Osteocyte (in vitro differentiated cells): ENCODE measurements at regions not wholly inside any gene's neighbourhood (a gene's known extent, or its start where the extent isn't known, plus 50 kb on each side); places are given as distances from the start of the nearest gene placed in this dataset.
"Not testable (repeated sequence)": the region's sequence is repeated elsewhere in the genome, so short reads cannot be mapped to it uniquely, and the experiment has no call there.

Experiments
- DNase-seq: peaks from one replicate; pipeline ENCODE4 v3.0.0; 2021; ENCODE audit warnings: mixed read lengths; ENCODE audit not compliant: unreplicated experiment; ENCODE audit errors: extremely low spot score
- H3K27ac Mint-ChIP-seq: one replicate; pipeline ENCODE4 v1.8.0; 2021; ENCODE audit warnings: mild to moderate bottlenecking, mixed read lengths; ENCODE audit not compliant: unreplicated experiment
- H3K27me3 Mint-ChIP-seq: one replicate; pipeline ENCODE4 v1.8.0; 2021; ENCODE audit warnings: mixed read lengths; ENCODE audit not compliant: unreplicated experiment
- H3K36me3 Mint-ChIP-seq: one replicate; pipeline ENCODE4 v1.8.0; 2021; ENCODE audit warnings: mixed read lengths; ENCODE audit not compliant: unreplicated experiment
- H3K4me1 Mint-ChIP-seq: one replicate; pipeline ENCODE4 v1.8.0; 2021; ENCODE audit warnings: mixed read lengths; ENCODE audit not compliant: unreplicated experiment
- H3K4me3 Mint-ChIP-seq: one replicate; pipeline ENCODE4 v1.8.0; 2021; ENCODE audit warnings: mild to moderate bottlenecking, moderate library complexity, mixed read lengths; ENCODE audit not compliant: unreplicated experiment
- H3K9me3 Mint-ChIP-seq: one replicate; pipeline ENCODE4 v1.8.0; 2021; ENCODE audit warnings: mixed read lengths; ENCODE audit not compliant: unreplicated experiment
- TF ChIP-seq, protein P1 (sequence below): fragments of 200-600 bp; sonication (generic); IDR thresholded peaks from 2 replicates; pipeline ENCODE4 v1.5.0; 2021; ENCODE audit warnings: antibody characterized with exemption, mild to moderate bottlenecking, moderate library complexity

DNA sequence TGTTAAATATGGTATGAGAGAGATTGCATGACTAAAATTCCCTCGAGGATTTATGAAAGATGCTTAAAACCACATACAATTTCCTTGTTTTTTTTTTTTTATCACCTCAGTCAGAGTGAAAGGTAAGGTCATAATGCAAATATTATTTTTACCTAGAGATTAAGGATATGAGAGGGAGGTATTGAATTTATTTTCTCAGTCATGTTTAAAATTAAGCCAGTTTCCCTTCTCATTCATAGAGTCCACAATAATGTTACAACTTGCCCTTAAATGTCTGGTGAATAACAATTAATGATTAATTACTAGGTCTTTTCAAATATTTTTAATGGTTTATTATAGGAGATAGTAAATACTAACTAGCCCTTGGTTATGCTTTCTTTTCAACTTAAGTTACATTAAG is 144.9 kb upstream of the HAPLN1 start:
- no peak overlapping the region for H3K27ac Mint-ChIP-seq
- H3K4me1 Mint-ChIP-seq: peaks cover 4% of the 10 kb centered on the region

DNA sequence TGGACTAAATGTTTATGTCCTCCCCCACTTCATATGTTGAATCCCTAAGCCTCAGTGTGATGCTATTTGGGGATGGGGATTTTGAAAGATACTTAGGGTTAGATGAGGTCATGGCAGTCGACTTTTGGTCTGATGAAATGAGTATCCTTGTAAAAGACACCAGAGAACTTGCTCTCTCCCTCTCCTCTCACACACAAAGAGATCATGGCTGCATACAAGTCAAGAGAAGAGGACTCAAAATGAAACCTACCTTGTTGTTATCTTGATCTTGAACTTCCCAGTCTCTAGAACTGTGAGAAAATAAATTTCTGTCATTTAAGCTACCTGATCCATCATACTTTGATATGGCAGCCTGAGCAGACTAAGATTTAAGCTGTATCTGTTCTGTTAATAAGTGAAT is 144.0 kb upstream of the HAPLN1 start:
- Mint-ChIP-seq H3K4me3 (no peak overlapping the region), H3K27ac (no peak overlapping the region), H3K36me3 (no peaks in the 10 kb centered on the region), H3K4me1 (peaks cover 4% of the 10 kb centered on the region), H3K9me3 (no peaks in the 10 kb centered on the region), H3K27me3 (no peaks in the 10 kb centered on the region)
- no peak for DNase-seq
- TF ChIP-seq, protein P1, sequence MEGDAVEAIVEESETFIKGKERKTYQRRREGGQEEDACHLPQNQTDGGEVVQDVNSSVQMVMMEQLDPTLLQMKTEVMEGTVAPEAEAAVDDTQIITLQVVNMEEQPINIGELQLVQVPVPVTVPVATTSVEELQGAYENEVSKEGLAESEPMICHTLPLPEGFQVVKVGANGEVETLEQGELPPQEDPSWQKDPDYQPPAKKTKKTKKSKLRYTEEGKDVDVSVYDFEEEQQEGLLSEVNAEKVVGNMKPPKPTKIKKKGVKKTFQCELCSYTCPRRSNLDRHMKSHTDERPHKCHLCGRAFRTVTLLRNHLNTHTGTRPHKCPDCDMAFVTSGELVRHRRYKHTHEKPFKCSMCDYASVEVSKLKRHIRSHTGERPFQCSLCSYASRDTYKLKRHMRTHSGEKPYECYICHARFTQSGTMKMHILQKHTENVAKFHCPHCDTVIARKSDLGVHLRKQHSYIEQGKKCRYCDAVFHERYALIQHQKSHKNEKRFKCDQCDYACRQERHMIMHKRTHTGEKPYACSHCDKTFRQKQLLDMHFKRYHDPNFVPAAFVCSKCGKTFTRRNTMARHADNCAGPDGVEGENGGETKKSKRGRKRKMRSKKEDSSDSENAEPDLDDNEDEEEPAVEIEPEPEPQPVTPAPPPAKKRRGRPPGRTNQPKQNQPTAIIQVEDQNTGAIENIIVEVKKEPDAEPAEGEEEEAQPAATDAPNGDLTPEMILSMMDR: no peak

More for the DNA sequence above, 144.9 kb upstream of the HAPLN1 start:
- Mint-ChIP-seq H3K36me3 (no peaks in the 10 kb centered on the region), H3K27me3 (no peaks in the 10 kb centered on the region), H3K9me3 (no peaks in the 10 kb centered on the region), H3K4me3 (no peak overlapping the region)
- TF ChIP-seq, protein P1: no peak
- DNase-seq: no peak

DNA sequence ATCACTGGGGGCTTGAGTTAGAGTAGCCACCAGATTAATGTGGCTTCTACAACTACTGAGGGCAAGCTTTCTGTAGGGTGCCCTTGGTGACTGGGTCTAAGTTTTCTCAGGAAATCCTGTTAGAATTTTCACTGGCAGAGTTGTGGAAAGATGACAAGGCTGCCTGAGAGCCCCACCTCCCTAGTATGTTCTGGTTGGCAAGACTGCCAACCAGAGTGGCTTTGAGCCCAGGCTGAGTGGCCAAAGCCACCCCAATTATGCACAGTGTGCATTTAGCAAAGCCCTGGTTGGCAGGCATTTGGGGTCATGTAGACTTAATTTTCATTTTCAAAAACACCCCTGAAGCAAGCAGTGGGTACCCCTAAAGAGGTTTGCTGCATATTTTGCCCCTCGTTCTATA is 136.7 kb upstream of the HAPLN1 start:
- Mint-ChIP-seq H3K4me1 (peaks cover 17% of the 10 kb centered on the region), H3K9me3 (no peaks in the 10 kb centered on the region), H3K27me3 (no peaks in the 10 kb centered on the region), H3K27ac (no peak overlapping the region), H3K4me3 (no peak overlapping the region), H3K36me3 (no peaks in the 10 kb centered on the region)
- TF ChIP-seq, protein P1: no peak
- no peak for DNase-seq

DNA sequence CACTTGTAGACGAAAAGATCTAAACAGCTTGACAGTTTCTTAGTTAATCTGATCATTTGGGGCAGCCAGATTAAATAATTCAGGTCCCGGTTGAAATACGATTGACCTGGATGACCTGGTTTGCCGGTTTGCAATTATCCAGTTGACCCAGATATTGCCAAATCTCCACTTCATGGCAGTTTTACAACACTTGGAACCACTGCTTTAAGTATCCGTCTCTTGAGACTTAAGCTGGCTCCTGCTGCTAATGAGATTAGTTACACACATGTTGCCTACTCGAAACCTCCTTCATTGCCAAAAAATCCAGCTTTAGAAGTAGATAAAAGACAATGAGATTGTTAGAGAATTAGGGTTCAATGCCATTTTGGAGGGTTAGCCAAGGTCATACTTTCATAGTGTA is 136.2 kb upstream of the HAPLN1 start:
- H3K4me3 Mint-ChIP-seq: no peak overlapping the region
- DNase-seq: no peak
- no peaks in the 10 kb centered on the region for H3K36me3 Mint-ChIP-seq
- H3K27ac Mint-ChIP-seq: no peak overlapping the region
- no peaks in the 10 kb centered on the region for H3K9me3 Mint-ChIP-seq
- no peaks in the 10 kb centered on the region for H3K27me3 Mint-ChIP-seq
- TF ChIP-seq, protein P1: no peak
- peaks cover 17% of the 10 kb centered on the region for H3K4me1 Mint-ChIP-seq

DNA sequence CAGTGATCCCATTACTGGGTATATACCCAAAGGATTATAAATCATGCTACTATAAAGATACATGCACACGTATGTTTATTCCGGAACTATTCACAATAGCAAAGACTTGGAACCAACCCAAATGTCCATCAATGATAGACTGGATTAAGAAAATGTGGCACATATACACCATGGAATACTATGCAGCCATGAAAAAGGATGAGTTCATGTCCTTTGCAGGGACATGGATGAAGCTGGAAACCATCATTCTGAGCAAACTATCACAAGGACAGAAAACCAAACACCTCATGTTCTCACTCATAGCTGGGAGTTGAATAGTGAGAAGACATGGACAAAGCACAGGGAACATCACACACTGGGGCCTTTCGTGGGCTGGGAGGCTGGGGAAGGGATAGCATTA is 129.8 kb upstream of the HAPLN1 start:
- H3K27me3 Mint-ChIP-seq, H3K9me3 Mint-ChIP-seq, H3K4me3 Mint-ChIP-seq, H3K27ac Mint-ChIP-seq, H3K36me3 Mint-ChIP-seq, DNase-seq, H3K4me1 Mint-ChIP-seq: not testable (repeated sequence)

DNA sequence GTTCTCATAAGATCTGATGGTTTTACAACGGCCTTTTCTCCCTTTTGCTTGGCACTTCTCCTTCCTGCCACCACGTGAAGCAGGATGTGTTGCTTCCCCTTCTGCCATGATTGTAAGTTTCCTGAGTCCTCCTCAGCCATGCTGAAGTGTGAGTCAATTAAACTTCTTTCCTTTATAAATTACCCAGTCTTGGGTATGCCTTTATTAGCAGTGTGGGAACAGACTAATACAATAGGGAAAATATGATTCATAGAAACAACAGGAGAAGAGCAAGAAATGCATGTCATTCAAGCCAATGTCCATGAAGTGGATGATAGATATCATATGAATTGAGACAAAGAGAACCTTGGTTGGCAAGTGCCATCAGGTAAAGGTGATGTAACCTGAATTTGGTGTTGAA is 128.3 kb upstream of the HAPLN1 start:
- H3K27me3 Mint-ChIP-seq: no peaks in the 10 kb centered on the region
- H3K27ac Mint-ChIP-seq: no peak overlapping the region
- no peaks in the 10 kb centered on the region for H3K9me3 Mint-ChIP-seq
- no peaks in the 10 kb centered on the region for H3K36me3 Mint-ChIP-seq
- H3K4me3 Mint-ChIP-seq: no peak overlapping the region
- DNase-seq: no peak
- TF ChIP-seq, protein P1: no peak
- peaks cover 8% of the 10 kb centered on the region for H3K4me1 Mint-ChIP-seq
